Posterior vena cava (tissue), 2 donors: ENCODE measurements at regions not wholly inside any gene's neighbourhood (a gene's known extent, or its start where the extent isn't known, plus 50 kb on each side); places are given as distances from the start of the nearest gene placed in this dataset.

Source experiments
- DNase-seq: peaks from one replicate; pipeline ENCODE4 v3.0.0-alpha.2; 2020; ENCODE audit warnings: low spot score
- intact Hi-C, 2 donors: fragments of 100-400 bp; cut with DNase I; formaldehyde crosslinking; loops; one replicate each; pipeline versions ENCODE4 v1.14.1 to v1.14.2; 2022 to 2023
- donor health status: DM: yes; HTN: yes; CAD: no.
- donor health status: DM: yes; HTN: yes; CAD: no.

DNA sequence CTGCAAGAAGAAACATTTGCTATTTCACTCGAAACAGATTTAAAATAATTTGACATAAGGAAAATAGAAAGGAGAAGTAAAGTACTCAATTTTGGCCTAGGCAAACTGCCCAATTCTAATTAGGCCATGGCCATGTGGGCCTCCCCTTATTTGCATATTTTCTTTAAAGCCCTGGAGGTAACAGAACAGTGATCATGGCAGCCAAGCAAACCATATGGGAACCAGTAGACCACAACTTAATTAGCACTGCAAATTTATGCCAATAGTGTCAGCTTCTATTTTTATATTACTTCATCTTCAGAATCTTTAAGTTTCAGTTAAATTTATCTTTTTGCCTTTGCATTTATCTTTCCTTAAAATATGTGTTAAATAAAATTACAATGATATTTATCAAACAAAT is 63.3 kb upstream of the THSD7A start:
- DNase-seq, result no peak
- intact Hi-C loops, result no loop called here

DNA sequence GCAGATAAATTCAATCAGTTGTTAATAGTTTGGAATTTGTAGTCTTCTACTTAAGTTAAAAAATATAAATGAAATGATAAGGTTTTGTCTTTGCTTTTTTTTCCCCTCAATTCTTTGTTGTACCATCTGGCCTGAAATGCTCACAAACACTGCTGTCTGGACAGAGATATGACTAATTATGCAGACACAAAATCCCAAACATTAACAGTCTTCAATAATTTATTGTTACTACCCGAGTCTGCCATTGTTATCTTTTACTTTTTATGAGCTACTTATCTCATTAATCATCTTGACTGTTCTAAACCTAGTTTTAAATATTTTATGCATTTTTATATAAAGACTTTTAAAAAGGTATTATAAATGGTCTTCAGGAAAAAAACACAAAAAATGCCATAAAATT is 64.7 kb upstream of the THSD7A start:
- intact Hi-C loops, result no loop called here
- no peak for DNase-seq

DNA sequence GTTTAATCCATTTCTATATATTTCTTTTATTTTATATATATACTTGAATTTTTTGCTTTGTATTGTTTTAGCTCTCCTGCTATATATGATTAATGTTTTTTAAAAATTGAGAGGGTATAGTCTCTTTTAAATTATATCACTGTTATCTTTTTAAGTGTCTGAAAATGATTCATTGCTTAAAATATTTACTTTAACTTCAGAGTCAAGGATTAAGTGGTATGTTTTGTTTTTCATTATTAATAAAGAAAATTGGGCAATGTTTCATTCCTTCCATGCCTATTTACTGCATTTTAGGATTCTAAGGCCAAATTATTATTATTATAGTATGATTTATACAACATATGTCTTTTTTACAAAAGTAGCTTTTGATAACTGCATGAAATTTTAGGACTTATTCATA is 67.2 kb upstream of the THSD7A start:
- intact Hi-C loops, result no loop called here
- DNase-seq, result no peak

DNA sequence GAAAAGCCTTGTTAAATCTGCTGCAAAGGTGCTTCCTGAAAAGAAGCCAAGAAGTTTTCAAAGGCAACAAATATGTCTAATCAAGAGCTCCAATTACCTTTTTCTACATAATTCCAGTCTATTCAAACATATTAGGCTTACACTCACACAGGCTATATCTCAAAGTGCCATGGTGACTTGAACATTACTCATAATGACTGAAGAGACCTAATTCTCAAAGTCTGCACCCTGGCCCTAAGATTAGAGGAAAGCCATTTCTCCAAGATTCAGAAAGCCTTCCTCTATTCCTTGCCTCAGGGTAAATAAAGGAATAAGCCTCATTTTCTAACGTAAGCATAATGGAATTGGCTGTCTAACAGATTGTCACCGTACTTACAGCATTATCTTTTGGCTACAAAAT is 78.3 kb upstream of the THSD7A start:
- intact Hi-C loops, result no loop called here
- no peak for DNase-seq

DNA sequence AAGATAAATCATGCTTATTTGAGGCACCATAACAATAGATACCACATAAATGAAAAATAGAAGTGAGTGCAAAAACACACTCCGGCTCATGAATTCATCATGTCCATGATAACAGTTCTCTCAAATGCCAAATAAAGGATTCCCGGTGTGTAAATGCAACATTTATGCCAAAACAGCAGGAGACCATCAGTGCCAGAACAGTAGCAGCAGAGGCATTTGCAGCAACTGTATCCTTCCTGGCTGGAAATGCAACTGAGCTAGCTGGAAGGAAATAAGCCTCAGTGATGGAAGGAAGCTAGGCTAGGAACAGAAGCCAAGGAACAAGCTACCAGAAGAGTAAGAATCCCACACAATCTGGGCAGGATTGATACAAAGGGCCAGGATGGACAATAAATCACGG is 79.9 kb upstream of the THSD7A start:
- no peak for DNase-seq
- intact Hi-C loops, result no loop called here

DNA sequence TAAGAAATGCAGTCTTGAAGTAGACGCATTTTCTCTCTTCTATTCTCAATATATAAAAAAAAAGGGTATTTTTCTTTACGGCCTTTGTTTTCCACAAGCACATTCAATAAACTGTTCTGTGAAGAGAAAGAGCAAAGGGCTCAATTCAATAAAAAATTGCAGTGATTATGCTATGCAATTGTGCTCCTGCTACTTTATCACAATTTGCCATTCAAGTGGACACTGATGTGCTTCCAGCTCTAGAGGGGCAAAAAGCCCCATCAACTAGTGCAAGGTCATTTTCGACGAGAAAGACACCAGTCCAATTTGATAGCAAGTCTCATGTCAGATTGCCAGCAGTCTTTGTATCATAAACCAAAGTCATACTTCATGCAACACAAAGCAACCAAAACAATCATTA is 82.6 kb upstream of the THSD7A start:
- intact Hi-C loops, result no loop called here
- DNase-seq, result no peak

DNA sequence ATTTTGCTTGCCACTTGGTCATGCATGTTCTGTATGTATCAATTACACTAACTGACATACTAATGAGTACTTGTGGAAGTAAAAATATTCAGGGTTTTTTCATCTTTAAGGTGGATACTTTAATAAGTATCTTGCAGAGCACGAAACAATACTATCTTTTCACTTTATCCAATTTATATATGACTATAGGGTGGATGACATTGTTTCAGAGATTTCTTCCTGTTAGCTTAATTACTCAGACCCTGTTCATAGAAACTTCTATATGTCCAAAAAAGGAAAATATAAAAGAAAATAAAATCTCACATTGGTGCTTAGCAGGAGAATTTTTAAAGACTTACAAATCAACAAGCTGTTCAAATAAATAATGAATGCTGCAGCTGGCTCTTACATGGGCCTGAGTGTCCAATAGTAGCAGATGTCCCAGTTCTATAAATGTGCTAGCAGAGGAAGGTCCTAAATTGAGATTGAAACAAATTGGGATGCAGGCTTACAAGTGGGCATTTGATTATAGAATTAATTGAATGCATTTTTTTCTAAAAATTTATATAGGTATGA is 91.5 kb upstream of the THSD7A start:
- intact Hi-C loops, result no loop called here
- DNase-seq, result no peak

DNA sequence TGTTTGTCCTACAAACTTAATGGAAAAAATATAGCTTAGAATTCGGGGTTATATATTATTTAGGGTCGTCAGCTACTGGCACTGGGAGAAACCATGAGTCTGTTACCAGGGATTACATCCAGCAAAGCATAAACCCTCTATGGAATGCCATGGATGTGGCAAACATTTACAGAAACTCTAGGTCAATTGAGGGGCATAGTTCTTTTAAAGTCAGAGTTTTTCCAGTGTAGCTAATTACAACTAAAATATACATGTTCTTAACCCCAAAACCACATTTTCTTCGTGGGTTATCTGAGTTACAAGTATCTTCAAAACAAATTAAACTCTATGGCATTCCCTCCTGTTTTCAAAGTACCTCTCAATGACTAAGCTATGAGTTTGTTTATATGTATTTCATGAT is 99.3 kb upstream of the THSD7A start:
- no peak for DNase-seq
- intact Hi-C loops, result no loop called here

DNA sequence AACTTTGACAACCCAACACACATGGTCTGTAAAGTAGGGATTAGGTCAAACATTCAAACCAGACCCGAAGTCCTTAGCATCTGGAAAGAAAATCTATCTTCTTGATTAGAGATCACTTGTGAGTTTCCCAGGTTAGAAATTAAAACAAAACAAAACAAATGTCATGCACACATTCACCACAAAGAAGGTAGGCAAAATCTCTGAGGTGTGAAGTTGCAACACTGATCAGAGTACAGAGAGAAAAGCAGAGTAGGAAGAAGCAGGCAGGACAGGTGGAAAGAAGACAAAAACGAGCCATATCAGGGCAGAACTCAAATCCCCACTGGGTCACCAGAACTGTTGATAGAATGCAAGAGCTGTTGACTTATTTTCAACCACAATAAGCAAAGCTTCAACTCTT is 102.8 kb upstream of the THSD7A start:
- DNase-seq, result no peak
- intact Hi-C loops, result no loop called here

DNA sequence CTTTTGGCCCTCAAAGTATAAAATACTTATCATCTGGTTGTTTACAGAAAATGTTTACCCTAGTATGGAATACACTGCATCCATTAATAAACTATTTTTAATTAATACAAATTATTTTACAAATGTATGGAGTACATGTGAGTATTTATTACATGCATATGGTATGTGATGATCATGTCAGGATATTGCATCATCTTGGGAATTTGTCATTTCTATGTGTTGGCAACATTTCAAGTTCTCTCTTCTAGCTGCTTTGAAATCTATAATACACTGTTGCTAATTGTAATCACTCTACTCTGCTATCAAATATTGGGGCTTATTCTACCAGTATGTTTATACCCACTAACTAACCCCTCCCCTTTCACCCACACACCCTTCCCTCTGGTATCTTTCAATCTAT is 103.9 kb upstream of the THSD7A start:
- no peak for DNase-seq
- intact Hi-C loops, result no loop called here

DNA sequence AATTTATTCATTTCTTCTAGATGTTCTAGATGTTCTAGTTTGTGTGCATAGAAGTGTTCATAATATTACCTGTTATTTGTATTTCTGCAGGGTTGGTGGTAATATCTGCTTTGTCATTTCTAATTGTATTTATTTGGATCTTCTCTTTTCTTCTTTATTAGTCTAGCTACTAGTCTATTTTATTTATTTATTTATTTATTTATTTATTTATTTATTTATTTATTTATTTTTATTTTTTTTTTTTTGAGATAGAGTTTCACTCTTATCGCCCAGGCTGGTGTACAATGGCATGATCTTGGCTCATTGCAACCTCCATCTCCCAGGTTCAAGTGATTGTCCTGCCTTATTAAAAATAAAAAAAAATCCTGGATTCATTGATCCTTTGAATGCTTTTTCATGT is 114.8 kb upstream of the THSD7A start:
- intact Hi-C loops, result no loop called here
- no peak for DNase-seq

DNA sequence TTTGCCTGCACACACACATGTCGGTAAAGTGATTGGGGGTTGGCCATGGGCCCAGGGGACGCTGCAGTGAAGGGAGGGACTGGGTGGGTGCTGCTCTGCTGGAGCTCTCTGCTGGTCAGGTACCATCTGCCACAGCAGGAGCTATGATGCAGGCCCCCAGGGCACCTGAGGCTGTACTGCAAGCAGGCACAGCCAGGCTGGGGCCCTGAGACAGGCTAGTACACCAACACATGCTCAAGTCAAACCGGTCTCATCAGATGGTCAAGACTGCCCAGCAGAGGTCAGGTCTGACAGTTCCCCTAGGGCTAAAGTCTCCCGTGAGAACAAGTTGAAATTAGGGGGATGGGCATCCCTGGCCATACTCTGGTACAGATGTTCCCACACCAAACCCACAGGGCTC is 118.3 kb upstream of the THSD7A start:
- intact Hi-C loops, result no loop called here
- DNase-seq, result peak; percentile 69

DNA sequence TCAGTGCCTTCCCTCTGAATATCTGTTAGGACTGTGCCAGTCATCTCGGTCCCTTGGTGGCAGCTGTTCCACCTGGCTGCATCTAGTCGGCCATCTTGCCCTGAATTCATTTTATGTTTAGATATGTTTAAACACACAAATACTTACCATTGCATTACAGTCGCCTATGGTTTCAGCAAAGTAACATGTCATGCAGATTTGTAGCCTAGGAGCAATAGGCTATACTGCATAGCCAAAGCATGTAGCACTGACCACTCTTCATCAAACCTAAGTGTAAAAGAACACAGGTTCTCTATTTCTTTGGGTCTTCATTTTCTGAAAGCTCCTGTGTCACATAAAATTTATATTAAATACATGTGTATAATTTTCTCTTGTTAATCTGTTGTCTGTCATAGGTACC is 118.9 kb upstream of the THSD7A start:
- intact Hi-C loops, result no loop called here
- DNase-seq, result no peak

DNA sequence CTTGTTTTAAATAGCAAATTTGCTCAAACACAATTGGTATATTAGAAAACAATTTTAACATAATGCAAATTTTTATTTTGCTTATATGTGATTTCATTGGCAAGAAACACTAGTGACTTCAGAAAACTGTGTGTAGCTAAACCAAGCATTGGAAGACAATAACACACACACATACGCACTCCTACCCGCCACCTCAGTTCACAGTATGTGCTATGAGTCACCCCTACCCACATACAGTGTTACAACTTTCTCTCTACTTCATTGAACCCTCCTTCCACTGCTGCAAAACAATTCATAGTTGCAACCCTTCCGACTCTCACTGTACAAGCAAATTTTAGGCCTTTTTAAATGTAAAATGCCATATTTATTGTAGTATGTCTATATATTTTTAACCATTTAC is 119.9 kb upstream of the THSD7A start:
- DNase-seq, result no peak
- intact Hi-C loops, result no loop called here

DNA sequence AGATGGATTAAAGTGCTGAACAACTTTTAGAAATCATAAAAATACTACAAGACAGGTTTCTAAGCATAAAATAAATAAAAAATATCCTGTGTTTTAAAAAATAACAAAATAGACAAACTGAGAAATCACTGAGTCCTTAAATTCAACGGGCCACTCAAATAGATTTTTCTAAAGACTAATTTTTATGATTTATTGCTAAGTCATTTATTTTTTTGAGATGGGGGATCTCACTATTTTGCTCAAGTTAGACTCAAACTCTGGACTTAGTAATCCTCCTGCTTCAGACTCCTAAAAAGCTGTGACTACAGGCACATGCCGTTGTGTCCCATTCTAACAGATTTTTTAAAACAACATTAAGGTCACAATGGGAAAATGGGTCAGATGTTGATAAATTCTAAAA is 121.0 kb upstream of the THSD7A start:
- intact Hi-C loops, result no loop called here
- DNase-seq, result no peak

DNA sequence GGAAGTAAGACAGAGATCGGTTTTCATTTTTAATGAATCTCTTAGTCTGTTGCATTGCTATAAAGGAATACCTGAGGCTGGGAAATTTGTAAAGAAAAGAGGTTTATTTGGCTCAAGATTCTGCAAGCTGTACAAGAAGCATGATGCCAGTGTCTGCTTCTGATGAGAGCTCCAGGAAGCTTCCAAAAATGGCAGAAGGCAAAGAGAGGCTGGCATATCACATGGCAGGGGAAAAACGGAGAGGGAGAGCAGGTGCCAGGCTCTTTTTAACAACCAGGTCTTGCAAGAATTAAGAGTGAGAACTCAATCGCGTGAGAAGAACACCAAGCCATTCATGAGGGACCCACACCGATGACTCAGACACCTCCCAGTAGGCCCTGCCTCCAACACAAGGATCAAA is 125.0 kb upstream of the THSD7A start:
- DNase-seq, result no peak
- intact Hi-C loops, result no loop called here

DNA sequence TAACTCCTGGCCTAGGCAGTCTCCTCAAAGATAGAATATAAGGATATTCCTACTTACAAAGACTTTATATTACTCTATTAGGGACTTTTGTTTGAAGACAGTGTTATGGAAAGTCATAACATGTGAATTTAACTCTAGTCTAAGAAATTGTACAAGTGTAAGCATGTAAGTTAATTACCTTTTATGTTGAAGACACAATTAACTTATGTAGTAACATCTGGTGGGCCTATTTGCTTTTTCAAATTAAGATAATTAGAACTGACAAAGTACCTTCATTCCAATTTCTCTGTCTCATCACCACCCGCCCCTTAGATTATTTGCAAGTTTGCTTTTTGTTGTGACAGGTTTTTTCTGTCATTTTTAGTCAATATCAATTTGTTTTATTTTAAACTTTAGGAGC is 126.0 kb upstream of the THSD7A start:
- no peak for DNase-seq
- intact Hi-C loops, result no loop called here

DNA sequence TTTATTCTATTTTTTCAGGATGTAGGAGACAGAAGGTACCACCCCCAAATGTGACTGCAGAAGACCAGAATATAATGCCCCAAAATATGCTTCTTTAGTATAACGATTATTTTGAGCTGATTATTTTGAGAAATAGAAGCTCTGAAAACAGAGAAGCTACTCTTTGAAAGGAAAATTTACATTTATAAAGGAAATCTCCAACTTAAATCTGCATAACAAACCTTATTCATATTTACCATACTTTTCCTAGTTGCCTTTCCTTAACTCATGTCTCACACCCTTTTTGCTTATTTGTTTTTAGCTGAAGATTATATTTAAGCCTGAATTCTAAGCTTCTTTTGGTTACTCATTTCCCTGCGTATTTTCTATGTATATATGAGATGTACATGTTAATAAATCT is 127.1 kb upstream of the THSD7A start:
- DNase-seq, result no peak
- intact Hi-C loops, result no loop called here

DNA sequence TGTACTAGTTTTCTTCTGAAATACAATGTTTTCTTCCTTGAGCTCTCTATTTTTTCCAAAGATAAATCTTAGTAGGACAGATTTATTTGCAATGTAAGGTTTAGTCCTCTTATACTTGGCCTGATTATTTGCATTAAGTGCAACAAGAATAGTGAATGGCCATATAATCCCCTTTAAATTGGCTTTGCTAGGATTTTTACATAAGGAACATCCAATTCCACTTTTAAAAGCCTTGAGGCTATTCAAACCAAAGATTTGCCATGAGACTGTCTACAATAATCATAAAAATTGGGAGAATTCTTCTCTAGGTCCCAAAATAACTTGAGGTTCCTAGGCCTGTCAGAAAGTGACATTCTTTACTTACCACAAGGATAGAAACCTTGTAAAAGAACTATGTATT is 128.6 kb upstream of the THSD7A start:
- intact Hi-C loops, result no loop called here

DNA sequence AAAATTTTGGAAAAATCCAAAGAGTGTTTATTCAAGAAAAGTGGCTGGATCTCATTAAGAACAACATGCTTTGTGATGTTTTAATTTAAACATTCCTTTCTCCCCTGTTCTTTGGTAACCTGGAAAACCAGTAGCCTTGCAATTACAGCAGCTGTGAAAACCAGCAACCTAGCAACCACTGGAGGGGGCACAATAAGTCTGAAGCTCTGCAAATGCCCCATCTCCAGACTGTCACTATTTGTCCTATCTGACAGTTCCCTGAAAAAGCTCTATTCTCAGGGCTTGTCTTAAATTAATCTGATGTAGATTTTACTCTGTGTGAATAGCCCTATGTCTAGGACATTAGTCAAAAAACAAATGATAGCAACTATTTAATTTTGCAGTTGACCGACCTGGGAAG is 137.6 kb upstream of the THSD7A start:
- intact Hi-C loops, result no loop called here
- no peak for DNase-seq

More for the DNA sequence above, 128.6 kb upstream of the THSD7A start:
- DNase-seq, result no peak

DNA sequence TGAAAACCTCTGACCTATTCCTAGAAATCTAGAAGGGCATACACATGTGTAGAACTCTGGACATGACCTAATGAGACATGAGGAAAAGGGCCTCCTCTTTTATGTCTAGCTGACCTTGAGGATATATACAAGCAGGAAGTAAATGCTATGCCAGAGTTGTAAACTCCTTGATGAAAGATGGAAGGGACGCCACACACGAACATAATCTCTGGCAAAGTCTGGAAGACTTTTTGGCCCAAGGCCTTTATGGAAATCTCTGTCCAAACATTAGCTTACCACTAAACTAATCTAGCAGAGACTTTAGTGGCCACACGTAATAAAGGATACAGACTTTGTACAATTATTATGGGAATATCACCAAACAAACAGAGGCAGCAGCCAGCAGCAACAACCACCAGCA is 138.1 kb upstream of the THSD7A start:
- no peak for DNase-seq
- intact Hi-C loops, result no loop called here

DNA sequence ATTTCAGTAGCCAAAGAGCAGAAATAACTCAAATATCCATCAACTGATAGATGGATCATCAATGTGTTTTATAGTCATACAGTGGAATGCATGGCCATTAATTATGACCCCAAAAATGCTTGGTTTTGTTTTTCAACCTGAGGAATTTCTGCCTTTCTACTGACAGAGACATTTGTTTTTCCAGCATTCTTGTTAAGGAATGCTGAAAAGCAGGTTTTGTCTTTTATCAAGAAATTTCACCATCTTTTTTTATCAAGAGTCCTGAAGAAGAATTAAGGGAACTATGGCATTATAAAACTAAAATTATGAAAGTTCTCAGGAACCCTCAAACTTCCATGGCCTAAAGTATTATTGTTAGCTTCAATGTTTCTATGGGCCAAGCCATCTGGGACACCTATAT is 153.4 kb upstream of the THSD7A start:
- intact Hi-C loops, result no loop called here
- DNase-seq, result no peak
